ENCODE measurements at regions not wholly inside any gene's neighbourhood (a gene's known extent, or its start where the extent isn't known, plus 50 kb on each side); places are given as distances from the start of the nearest gene placed in this dataset.

DNA sequence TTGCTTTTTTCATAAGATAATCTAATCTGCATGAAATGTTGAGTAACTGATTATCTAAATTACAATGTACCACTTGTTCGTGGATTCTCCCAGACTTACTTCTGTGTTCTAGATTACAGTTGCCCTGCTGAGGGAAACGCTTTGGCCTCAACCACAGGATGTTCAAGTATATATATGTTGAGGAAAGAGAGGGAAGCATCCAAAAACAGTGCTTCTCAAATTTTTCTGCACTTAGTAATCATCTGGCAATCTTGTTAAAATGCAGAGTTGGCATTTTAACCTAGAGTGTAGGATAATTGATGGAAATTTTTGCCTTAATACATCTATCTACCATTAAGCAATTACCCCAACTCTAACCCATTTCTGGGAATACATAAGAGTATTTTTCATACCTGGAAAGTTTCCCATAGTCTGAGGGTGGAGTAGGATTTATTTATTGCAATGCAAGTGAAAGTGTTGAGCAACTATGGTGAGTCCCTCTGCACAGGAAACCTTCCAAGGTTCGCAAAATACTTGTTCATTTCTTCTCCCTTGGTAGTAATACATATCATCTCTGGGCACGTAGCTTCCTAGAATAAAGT, 59.6 kb upstream of the C1GALT1 start:
- DNase-seq, result no peak

DNA sequence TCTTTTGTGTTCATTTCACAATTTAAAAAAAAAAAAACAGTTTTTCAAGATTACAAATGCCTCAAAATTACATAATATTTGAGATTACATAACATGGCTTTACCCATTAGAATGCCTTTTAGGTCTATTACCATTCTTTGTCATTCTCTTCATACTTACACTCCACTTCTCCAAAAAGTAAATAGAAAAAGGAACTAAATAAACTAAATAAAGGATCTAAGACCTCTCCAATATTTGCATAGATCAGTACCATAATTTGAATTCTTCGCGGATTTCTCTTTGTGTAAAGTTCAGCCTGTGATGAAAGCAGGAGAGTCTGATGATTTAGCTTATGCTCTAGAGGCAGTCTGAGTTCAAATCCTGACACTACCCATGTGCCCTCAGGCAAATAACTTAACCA, 56.4 kb upstream of the C1GALT1 start:
- no peak for DNase-seq

GRCh38 chr7:7127773-7128172, 54.6 kb upstream of the C1GALT1 start:
- DNase-seq, result no peak

DNA sequence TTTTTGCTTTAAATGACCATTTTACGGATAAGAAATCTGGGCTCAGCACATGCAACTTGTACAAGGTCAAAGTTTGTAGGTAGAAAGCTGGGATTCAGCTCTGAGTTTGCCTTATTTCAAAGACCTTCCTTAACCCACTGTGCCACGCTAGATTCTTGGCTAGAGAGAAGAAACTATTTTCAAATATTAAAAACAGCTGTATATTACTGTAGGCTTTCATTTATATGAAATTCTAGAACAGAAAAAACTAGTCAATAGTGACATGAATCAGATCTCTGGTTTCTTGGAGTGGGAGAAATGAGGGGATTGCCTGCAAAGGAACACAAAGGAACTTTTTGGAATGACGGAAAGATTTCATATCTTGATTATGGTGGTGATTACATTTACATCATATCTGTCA, 53.0 kb upstream of the C1GALT1 start:
- no peak for DNase-seq

- DNase-seq, result no peak
Measured at GRCh38 chr7:7131273-7131672, 51.1 kb upstream of the C1GALT1 start.

All from NCI-H1092 treated with DMSO at 0.1 percent for 48 hours (cell line).